Caco-2 (cell line): ENCODE measurements at regions not wholly inside any gene's neighbourhood (a gene's known extent, or its start where the extent isn't known, plus 50 kb on each side); places are given as distances from the start of the nearest gene placed in this dataset.

Experiments
- BruUV-seq: library from RNA; stranded (reverse); fragments of 400-500 nt; replicated peaks from 2 replicates; lab custom pipeline; 2021; lab: Mats Ljungman, UMichigan
- CTCF ChIA-PET: fragments of 300-600 bp; sonication (Branson Sonifier 250); formaldehyde crosslinking; loops from one replicate; lab custom pipeline; 2022; ENCODE audit warnings: antibody characterized with exemption; lab: Charles Lee
- POLR2A ChIA-PET: fragments of 300-600 bp; sonication (Branson Sonifier 250); formaldehyde crosslinking; loops from one replicate; lab custom pipeline; 2022; ENCODE audit warnings: antibody characterized with exemption; lab: Charles Lee
- DNase-seq, 2 experiments: peaks; one replicate each; pipeline versions ENCODE4 v3.0.0 to v3.0.0-alpha.2; 2020 to 2022
- H3K27me3 ChIP-seq: replicated peaks from 2 replicates; pipeline ENCODE4 v1.6.0; 2011; ENCODE audit warnings: low read length; ENCODE audit not compliant: control insufficient read depth, insufficient read depth
- H3K36me3 ChIP-seq: 2 replicates; pipeline ENCODE4 v1.5.1; 2011; ENCODE audit warnings: low read length; ENCODE audit not compliant: control insufficient read depth, insufficient read depth
- H3K4me1 ChIP-seq: fragments of 250-450 bp; sonication (Bioruptor Pico); 2 replicates; pipeline ENCODE4 v1.5.1; 2020; ENCODE audit warnings: mild to moderate bottlenecking
- H3K4me3 ChIP-seq: 2 replicates; pipeline ENCODE4 v1.5.1; 2011; ENCODE audit warnings: low read depth, mild to moderate bottlenecking, control low read depth, low read length
- H3K9me3 ChIP-seq: fragments of 250-450 bp; sonication (Bioruptor Pico); 2 replicates; pipeline ENCODE4 v1.5.1; 2020; ENCODE audit warnings: mild to moderate bottlenecking, moderate library complexity
- H3K27ac Mint-ChIP-seq: one replicate; pipeline ENCODE4 v1.8.0; 2022; ENCODE audit warnings: mixed read lengths; ENCODE audit not compliant: unreplicated experiment
- H3K27me3 Mint-ChIP-seq: one replicate; pipeline ENCODE4 v1.8.0; 2022; ENCODE audit warnings: mixed read lengths; ENCODE audit not compliant: insufficient read depth, unreplicated experiment
- H3K36me3 Mint-ChIP-seq: one replicate; pipeline ENCODE4 v1.8.0; 2022; ENCODE audit warnings: mild to moderate bottlenecking, mixed read lengths; ENCODE audit not compliant: insufficient read depth, unreplicated experiment
- H3K4me1 Mint-ChIP-seq: one replicate; pipeline ENCODE4 v1.8.0; 2022; ENCODE audit warnings: low read depth, mixed read lengths; ENCODE audit not compliant: unreplicated experiment
- H3K4me3 Mint-ChIP-seq: one replicate; pipeline ENCODE4 v1.8.0; 2022; ENCODE audit warnings: mild to moderate bottlenecking, moderate library complexity, mixed read lengths; ENCODE audit not compliant: unreplicated experiment
- H3K9me3 Mint-ChIP-seq: one replicate; pipeline ENCODE4 v1.8.0; 2022; ENCODE audit warnings: mixed read lengths; ENCODE audit not compliant: unreplicated experiment
- intact Hi-C: fragments of 100-400 bp; cut with micrococcal nuclease; formaldehyde crosslinking; loops from one replicate; pipeline ENCODE4 v1.10.0; 2022; ENCODE audit not compliant: unreplicated experiment
- TF ChIP-seq, protein P1 (sequence below), 2 experiments: fragments of 200-600 bp in 1 of 2; IDR thresholded peaks; 1 replicate in 1 of 2; 2 replicates in 1 of 2; pipeline versions ENCODE4 v1.5.1 to v1.8.0; 2011 to 2022; ENCODE audit warnings: antibody characterized with exemption in 1 of 2, control low read depth in 1 of 2, inconsistent platforms in 1 of 2, low read depth in 1 of 2, low read length in 1 of 2, mild to moderate bottlenecking in 1 of 2, moderate library complexity in 1 of 2; ENCODE audit not compliant: insufficient read depth in 1 of 2, severe bottlenecking in 1 of 2, unreplicated experiment in 1 of 2

DNA sequence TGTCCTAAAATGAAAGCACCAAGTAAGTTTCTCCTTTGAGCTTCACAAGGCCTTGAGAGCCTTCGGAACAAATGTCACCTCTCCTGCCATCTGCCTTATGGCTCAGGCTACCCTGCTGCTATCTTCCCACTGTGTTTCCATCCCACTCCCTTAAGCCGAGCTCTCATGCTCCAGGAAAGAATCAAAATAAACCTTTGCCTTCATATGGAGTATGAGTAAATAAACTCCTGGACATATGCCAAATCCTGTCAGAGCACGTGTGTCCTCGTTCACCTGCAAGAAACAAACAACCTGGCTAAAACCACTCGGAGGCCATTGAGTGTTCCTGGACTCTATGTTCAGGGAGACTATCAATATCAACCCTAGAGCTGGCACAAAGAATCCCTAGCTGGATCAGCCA, 122.3 kb upstream of the CCDC112 start:
- Histone ChIP-seq H3K4me3 (no peak overlapping the region), H3K27me3 (no peaks in the 10 kb centered on the region), H3K36me3 (no peaks in the 10 kb centered on the region), H3K4me1 (peaks cover 10% of the 10 kb centered on the region; the same call in 1 of the 2 replicates), H3K9me3 (no peaks in the 10 kb centered on the region)
- Mint-ChIP-seq H3K4me1 (peaks cover 12% of the 10 kb centered on the region), H3K27ac (no peak overlapping the region), H3K27me3 (peaks cover 4% of the 10 kb centered on the region), H3K9me3 (no peaks in the 10 kb centered on the region), H3K36me3 (no peaks in the 10 kb centered on the region), H3K4me3 (no peak overlapping the region)
- intact Hi-C loops, result loop anchor here (5.0 kb wide), 1 partner anchor 124 kb away; the partner anchor contains the start of gene FEM1C
- TF ChIP-seq, protein P1, sequence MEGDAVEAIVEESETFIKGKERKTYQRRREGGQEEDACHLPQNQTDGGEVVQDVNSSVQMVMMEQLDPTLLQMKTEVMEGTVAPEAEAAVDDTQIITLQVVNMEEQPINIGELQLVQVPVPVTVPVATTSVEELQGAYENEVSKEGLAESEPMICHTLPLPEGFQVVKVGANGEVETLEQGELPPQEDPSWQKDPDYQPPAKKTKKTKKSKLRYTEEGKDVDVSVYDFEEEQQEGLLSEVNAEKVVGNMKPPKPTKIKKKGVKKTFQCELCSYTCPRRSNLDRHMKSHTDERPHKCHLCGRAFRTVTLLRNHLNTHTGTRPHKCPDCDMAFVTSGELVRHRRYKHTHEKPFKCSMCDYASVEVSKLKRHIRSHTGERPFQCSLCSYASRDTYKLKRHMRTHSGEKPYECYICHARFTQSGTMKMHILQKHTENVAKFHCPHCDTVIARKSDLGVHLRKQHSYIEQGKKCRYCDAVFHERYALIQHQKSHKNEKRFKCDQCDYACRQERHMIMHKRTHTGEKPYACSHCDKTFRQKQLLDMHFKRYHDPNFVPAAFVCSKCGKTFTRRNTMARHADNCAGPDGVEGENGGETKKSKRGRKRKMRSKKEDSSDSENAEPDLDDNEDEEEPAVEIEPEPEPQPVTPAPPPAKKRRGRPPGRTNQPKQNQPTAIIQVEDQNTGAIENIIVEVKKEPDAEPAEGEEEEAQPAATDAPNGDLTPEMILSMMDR (IDR thresholded peaks at IDR 0.05; ENCODE audit: insufficient read depth in 1 of 2, low read depth in 1 of 2, low read length in 1 of 2, severe bottlenecking in 1 of 2, unreplicated experiment in 1 of 2), result no peak
- DNase-seq, result no peak
- ChIA-PET CTCF (no interaction called here), POLR2A (no interaction called here)
- BruUV-seq, result no TSS peak

DNA sequence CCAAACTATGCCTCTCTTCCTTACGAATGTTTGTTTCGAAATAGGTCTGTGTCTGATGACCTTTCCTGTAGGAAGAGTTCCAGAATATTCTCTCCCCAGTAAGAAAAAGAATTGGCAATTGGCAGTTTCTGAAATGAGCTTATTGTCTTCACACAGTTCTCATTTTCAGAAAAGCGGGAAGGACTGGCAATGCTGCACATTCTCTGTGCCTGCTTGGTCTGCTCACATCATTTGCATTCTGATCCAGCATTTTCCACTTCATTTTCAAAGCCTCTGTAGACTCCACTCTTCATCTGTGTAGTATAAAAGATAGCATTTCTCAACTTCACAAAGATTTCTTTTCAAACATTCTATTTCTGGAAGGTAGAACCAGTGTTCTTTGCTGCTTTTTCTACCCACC, 120.6 kb upstream of the CCDC112 start:
- peaks cover 10% of the 10 kb centered on the region; the same call in 1 of the 2 replicates for H3K4me1 ChIP-seq

DNA sequence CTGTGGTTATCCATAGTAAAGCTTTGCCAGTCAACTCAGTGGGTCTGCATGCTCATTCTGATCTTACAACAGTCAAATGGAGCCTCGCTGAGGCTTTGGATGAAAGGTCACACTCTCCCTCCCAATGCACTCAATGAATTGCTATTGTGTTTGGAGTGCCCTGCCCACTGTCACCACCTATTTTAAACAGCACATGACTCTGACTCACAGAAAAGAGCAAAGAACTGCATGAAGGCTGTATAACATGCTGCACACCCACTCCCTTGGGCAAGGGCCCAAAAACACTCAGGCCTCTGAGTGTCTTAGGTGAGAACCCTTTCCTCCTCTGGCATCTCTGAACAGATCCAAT, 118.7 kb upstream of the CCDC112 start:
- Mint-ChIP-seq H3K4me3 (no peak overlapping the region), H3K36me3 (no peaks in the 10 kb centered on the region), H3K27me3 (peaks cover 4% of the 10 kb centered on the region), H3K27ac (peak overlapping the region; percentile 50), H3K4me1 (peaks cover 12% of the 10 kb centered on the region), H3K9me3 (no peaks in the 10 kb centered on the region)
- peak; percentile 15 to 54 for DNase-seq
- no peak overlapping the region for H3K4me3 ChIP-seq
- no peaks in the 10 kb centered on the region for H3K36me3 ChIP-seq
- H3K4me1 ChIP-seq, result peaks cover 10% of the 10 kb centered on the region; the same call in 1 of the 2 replicates
- no peaks in the 10 kb centered on the region for H3K27me3 ChIP-seq
- TF ChIP-seq, protein P1 (IDR thresholded peaks at IDR 0.05; ENCODE audit: insufficient read depth in 1 of 2, low read depth in 1 of 2, low read length in 1 of 2, severe bottlenecking in 1 of 2, unreplicated experiment in 1 of 2), result no peak
- no peaks in the 10 kb centered on the region for H3K9me3 ChIP-seq
- intact Hi-C loops, result loop anchor here (5.0 kb wide), 1 partner anchor 127 kb away; the partner anchor contains the start of gene FEM1C
- no TSS peak for BruUV-seq
- CTCF ChIA-PET, result interaction anchor here (0.6 to 0.7 kb wide), 3 partner anchors 21 to 159 kb away, joined by 5 to 7 read pairs (median 5); no protein-coding TSS in a partner anchor
- POLR2A ChIA-PET, result no interaction called here

More for the DNA sequence above, 120.6 kb upstream of the CCDC112 start:
- POLR2A ChIA-PET, result no interaction called here
- no TSS peak for BruUV-seq
- CTCF ChIA-PET, result no interaction called here
- DNase-seq, result no peak
- Mint-ChIP-seq H3K27ac (no peak overlapping the region), H3K27me3 (peaks cover 4% of the 10 kb centered on the region), H3K36me3 (no peaks in the 10 kb centered on the region), H3K9me3 (no peaks in the 10 kb centered on the region), H3K4me1 (peaks cover 12% of the 10 kb centered on the region), H3K4me3 (no peak overlapping the region)
- no peaks in the 10 kb centered on the region for H3K9me3 ChIP-seq
- H3K36me3 ChIP-seq, result no peaks in the 10 kb centered on the region
- no peak overlapping the region for H3K4me3 ChIP-seq
- TF ChIP-seq, protein P1 (IDR thresholded peaks at IDR 0.05; ENCODE audit: insufficient read depth in 1 of 2, low read depth in 1 of 2, low read length in 1 of 2, severe bottlenecking in 1 of 2, unreplicated experiment in 1 of 2), result no peak
- intact Hi-C loops, result loop anchor here (5.0 kb wide), 1 partner anchor 125 kb away; the partner anchor contains the start of gene FEM1C
- no peaks in the 10 kb centered on the region for H3K27me3 ChIP-seq
